Right atrium auricular region (tissue), 2 donors: ENCODE measurements at regions not wholly inside any gene's neighbourhood (a gene's known extent, or its start where the extent isn't known, plus 50 kb on each side); places are given as distances from the start of the nearest gene placed in this dataset.
A peak's percentile ranks its signal among the peaks of the same experiment; 100 is the strongest.

Experiments used
- DNase-seq: peaks from one replicate; pipeline ENCODE4 v3.0.0-alpha.2; 2019; ENCODE audit warnings: low spot score
- H3K27ac ChIP-seq, 2 donors: fragments of 200-600 bp; sonication (generic); 1 replicate in 1 of 2; 2 replicates in 1 of 2; pipeline ENCODE4 v1.5.1; 2016 to 2019
- H3K27me3 ChIP-seq, 2 donors: fragments of 200-600 bp; sonication (generic); one replicate each; pipeline versions ENCODE4 v1.5.1 to v1.6.0; 2017 to 2019
- H3K36me3 ChIP-seq: fragments of 200-600 bp; sonication (generic); one replicate; pipeline ENCODE4 v1.5.1; 2016
- H3K4me1 ChIP-seq, 2 donors: fragments of 200-600 bp; sonication (generic); one replicate each; pipeline versions ENCODE4 v1.5.1 to v1.6.0; 2017 to 2019
- H3K4me3 ChIP-seq, 2 donors: fragments of 200-600 bp; sonication (generic); 1 replicate in 1 of 2; 2 replicates in 1 of 2; pipeline ENCODE4 v1.5.1; 2017 to 2019; ENCODE audit warnings: mild to moderate bottlenecking in 1 of 2, moderate library complexity in 1 of 2
- H3K9me3 ChIP-seq, 2 donors: fragments of 200-600 bp; sonication (generic); one replicate each; pipeline ENCODE4 v1.5.1; 2019
- TF ChIP-seq, protein P1 (sequence below), 2 donors: fragments of 200-600 bp; sonication (generic); IDR thresholded peaks; one replicate each; pipeline ENCODE4 v1.5.1; 2019; ENCODE audit warnings: antibody characterized with exemption in 2 of 2

DNA sequence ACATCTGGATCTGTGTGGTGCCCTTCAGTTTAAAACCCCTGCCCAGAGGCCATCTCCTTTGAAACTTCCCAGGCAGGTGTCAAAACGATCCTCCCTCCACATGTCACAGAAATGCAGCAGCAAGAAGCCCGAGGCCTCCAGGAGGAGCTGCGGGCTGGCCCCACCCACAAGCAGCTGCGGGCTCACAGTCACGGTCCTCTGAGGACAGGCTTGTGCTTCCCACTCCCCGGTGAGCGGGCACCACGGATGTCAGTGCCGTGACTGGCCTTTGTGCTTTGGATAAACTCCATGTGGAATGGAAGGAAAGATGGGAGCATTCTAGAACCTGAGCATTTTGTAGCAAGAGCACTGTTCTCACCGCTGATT is 65.8 kb downstream of the SIK1 start:
- TF ChIP-seq, protein P1, sequence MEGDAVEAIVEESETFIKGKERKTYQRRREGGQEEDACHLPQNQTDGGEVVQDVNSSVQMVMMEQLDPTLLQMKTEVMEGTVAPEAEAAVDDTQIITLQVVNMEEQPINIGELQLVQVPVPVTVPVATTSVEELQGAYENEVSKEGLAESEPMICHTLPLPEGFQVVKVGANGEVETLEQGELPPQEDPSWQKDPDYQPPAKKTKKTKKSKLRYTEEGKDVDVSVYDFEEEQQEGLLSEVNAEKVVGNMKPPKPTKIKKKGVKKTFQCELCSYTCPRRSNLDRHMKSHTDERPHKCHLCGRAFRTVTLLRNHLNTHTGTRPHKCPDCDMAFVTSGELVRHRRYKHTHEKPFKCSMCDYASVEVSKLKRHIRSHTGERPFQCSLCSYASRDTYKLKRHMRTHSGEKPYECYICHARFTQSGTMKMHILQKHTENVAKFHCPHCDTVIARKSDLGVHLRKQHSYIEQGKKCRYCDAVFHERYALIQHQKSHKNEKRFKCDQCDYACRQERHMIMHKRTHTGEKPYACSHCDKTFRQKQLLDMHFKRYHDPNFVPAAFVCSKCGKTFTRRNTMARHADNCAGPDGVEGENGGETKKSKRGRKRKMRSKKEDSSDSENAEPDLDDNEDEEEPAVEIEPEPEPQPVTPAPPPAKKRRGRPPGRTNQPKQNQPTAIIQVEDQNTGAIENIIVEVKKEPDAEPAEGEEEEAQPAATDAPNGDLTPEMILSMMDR (IDR thresholded peaks at IDR 0.05) = peak in 1 of 2 donors; percentile 30
- no peaks in the 10 kb centered on the region for H3K27me3 ChIP-seq
- no peaks in the 10 kb centered on the region for H3K36me3 ChIP-seq
- H3K27ac ChIP-seq = peak overlapping the region; percentile 84 to 86
- DNase-seq = no peak
- peaks cover 0 to 28% of the 10 kb centered on the region in 2 donors for H3K4me1 ChIP-seq
- H3K9me3 ChIP-seq = no peaks in the 10 kb centered on the region
- H3K4me3 ChIP-seq = peak overlapping the region in 1 of 2 donors; percentile 39

DNA sequence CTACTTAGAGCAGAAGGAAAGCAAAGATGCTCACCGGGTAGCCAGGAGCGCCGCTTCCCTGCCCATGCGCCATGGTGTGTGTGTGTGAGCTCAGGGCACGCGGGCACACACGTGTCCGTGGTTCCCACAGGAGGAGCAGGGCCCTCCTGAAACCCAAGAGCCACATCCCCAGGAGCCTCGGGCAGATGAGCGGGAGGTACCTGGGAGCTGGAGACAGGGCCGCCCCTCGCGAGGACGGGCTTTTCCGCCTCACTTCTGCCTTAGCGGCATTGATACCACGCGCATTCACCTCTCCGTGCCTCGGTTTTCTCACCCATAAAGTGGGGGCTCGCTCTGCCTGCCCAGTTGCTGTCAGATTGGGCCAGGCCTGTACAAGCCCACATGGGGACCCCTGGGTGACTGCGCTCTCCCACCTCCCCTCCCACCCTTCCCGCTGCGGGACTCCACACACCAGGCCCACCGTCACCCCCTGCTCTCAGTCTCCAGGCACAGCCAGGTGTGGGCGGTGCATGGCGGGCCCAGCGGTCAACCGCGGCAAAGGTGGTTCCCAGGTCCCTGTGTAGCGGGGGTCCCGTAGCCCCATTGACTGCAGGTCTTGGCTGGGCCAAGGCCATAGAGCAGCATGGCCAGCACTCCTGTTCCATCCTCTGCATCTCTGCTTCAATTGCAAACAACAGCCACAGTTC is 66.3 kb downstream of the SIK1 start:
- H3K27ac ChIP-seq = peak overlapping the region; percentile 84 to 86
- no peaks in the 10 kb centered on the region for H3K9me3 ChIP-seq
- H3K4me3 ChIP-seq = peak overlapping the region in 1 of 2 donors; percentile 39
- DNase-seq = no peak
- H3K27me3 ChIP-seq = no peaks in the 10 kb centered on the region
- H3K4me1 ChIP-seq = peaks cover 0 to 28% of the 10 kb centered on the region in 2 donors
- H3K36me3 ChIP-seq = no peaks in the 10 kb centered on the region
- TF ChIP-seq, protein P1 (IDR thresholded peaks at IDR 0.05) = no peak

DNA sequence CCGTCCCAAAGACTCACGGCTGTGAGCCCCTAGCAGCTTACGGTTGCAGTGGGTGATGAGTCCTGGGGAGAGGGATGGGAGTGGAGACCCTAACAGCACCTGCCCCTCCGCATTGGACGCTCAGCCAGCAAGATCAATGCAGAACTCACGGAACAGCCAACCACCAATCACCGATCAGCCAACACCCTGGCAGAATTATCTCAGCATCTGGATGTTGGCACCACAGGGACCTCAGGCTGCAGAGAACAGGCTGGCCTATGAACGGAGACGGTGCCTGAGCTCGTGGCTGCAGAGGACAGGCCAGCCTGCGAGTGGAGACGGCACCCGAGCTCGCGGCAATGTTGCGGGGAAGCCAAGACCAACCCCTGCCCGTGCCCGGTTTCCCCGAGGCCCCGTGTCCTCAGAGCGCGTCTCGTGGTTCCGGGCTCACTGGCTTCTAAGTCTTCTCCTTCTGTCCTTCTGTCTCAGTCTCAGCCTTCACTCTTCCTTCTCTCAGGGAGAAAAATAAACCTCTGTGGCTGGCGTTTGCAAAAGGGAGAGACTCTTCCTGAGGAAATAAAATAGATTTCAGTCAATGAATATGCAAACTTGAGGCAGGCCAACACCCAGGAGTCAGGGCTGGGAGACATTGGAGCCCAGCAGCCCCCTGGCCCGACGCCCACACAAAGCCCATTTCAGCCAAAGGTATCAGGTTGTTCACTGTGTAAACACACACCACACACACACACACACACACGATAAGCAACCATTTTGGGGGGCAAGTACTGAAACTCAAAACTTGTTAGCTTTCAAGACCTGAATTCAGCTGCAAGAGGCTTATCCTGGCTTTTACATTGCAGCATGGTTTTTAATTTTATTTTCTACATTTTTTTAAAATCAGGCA is 67.8 kb downstream of the SIK1 start:
- DNase-seq = no peak
- Histone ChIP-seq H3K27ac (no peak overlapping the region), H3K27me3 (no peaks in the 10 kb centered on the region), H3K9me3 (no peaks in the 10 kb centered on the region), H3K36me3 (no peaks in the 10 kb centered on the region), H3K4me3 (no peak overlapping the region), H3K4me1 (peaks cover 0 to 28% of the 10 kb centered on the region in 2 donors)
- TF ChIP-seq, protein P1 (IDR thresholded peaks at IDR 0.05) = no peak

DNA sequence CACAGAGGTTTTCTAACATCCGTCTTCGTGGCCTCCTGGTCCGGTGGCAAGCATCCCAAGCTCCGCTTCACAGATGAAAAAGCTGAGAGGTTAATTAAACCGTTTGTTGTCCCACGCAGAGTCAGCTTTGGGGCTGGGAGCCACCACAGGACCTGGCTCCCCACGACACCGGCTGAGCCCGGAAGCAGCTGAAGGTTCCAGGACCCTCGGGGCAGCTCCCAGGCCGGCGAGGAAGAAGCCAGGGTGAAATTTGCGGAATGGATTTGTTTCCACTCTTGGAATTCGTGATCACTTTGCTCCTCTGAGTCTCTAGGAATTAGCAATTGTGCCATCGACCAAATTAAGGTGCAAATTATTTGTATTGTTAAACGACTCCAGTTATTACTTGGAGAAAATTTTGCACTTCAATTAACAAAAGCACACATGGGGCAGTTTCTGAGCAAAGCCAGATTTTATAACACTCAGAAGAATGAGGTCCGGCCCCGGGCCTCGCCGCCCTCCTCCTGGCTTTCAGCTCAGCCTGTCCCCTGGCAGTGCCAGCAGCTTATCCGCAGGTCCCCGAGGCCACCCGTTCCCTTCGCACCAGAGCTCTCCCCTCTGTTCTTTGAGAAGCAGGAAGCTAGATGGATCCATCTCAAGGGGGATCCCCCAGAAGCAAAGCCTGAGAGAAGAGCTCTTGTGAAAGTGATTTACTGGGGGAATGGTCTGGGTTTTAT is 69.1 kb downstream of the SIK1 start:
- H3K4me1 ChIP-seq = peaks cover 0 to 26% of the 10 kb centered on the region in 2 donors
- no peak for DNase-seq
- no peaks in the 10 kb centered on the region for H3K36me3 ChIP-seq
- TF ChIP-seq, protein P1 (IDR thresholded peaks at IDR 0.05) = no peak
- H3K4me3 ChIP-seq = no peak overlapping the region
- H3K9me3 ChIP-seq = no peaks in the 10 kb centered on the region
- no peaks in the 10 kb centered on the region for H3K27me3 ChIP-seq
- no peak overlapping the region for H3K27ac ChIP-seq

DNA sequence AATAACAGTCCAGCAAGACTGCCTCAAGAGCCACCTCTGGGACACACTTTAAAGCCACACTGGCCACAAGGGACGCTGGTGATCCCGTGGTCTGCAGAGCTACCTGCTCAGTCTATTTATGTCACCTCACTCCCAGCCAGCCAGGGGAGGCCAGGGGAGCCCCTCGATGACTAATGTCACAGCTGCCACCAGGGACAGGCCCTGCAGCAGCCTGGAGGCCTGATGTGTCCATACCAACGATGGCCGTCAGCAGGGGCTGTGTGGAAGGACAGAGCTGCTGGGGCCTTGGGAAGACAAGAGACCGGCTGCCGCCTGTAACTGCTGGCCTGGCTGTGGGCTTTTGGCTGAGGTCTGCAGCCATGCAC is 71.0 kb downstream of the SIK1 start:
- H3K4me3 ChIP-seq = no peak overlapping the region
- H3K4me1 ChIP-seq = peaks cover 0 to 6% of the 10 kb centered on the region in 2 donors
- H3K9me3 ChIP-seq = no peaks in the 10 kb centered on the region
- DNase-seq = no peak
- no peaks in the 10 kb centered on the region for H3K36me3 ChIP-seq
- TF ChIP-seq, protein P1 (IDR thresholded peaks at IDR 0.05) = no peak
- H3K27me3 ChIP-seq = no peaks in the 10 kb centered on the region
- no peak overlapping the region for H3K27ac ChIP-seq
